GM12864 (cell line): ENCODE measurements at regions not wholly inside any gene's neighbourhood (a gene's known extent, or its start where the extent isn't known, plus 50 kb on each side); places are given as distances from the start of the nearest gene placed in this dataset.
"Not testable (repeated sequence)": the region's sequence is repeated elsewhere in the genome, so short reads cannot be mapped to it uniquely, and the experiment has no call there.

Experiments used
- DNase-seq: peaks from one replicate; pipeline ENCODE4 v3.0.0-alpha.2; 2011; ENCODE audit warnings: low read depth
- H3K4me3 ChIP-seq: 2 replicates; pipeline ENCODE4 v1.5.1; 2011; ENCODE audit warnings: mild to moderate bottlenecking, low read depth, low read length, control low read depth
- TF ChIP-seq, protein P1 (sequence below): IDR thresholded peaks from 2 replicates; pipeline ENCODE4 v1.5.1; 2011; ENCODE audit warnings: low read depth, mild to moderate bottlenecking, moderate library complexity, low read length, control low read depth, inconsistent platforms; ENCODE audit errors: missing control alignments

- TF ChIP-seq, protein P1, sequence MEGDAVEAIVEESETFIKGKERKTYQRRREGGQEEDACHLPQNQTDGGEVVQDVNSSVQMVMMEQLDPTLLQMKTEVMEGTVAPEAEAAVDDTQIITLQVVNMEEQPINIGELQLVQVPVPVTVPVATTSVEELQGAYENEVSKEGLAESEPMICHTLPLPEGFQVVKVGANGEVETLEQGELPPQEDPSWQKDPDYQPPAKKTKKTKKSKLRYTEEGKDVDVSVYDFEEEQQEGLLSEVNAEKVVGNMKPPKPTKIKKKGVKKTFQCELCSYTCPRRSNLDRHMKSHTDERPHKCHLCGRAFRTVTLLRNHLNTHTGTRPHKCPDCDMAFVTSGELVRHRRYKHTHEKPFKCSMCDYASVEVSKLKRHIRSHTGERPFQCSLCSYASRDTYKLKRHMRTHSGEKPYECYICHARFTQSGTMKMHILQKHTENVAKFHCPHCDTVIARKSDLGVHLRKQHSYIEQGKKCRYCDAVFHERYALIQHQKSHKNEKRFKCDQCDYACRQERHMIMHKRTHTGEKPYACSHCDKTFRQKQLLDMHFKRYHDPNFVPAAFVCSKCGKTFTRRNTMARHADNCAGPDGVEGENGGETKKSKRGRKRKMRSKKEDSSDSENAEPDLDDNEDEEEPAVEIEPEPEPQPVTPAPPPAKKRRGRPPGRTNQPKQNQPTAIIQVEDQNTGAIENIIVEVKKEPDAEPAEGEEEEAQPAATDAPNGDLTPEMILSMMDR: no peak
- no peak overlapping the region for H3K4me3 ChIP-seq
- DNase-seq: no peak
Observed at GRCh38 chr7:111647881-111648280, 85.6 kb upstream of the IMMP2L start.

DNA sequence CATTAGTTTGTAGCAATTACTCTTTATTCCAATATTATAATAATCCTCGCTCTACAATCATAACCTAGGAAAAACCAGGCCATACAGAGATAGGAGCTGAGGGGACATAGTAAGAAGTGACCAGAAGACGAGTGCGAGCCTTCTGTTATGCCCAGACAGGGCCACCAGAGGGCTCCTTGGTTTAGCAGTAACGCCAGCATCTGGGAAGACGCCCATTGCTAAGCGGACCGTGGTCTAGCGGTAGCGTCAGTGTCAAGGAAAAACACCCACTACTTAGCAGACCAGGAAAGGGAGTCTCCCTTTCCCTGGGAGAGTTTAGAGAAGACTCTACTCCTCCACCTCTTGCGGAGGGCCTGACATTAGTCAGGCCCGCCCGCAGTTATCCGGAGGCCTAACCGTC lies 82.3 kb upstream of the IMMP2L start:
- not testable (repeated sequence) for H3K4me3 ChIP-seq, DNase-seq

GRCh38 chr7:111642373-111642772 lies 80.1 kb upstream of the IMMP2L start:
- no peak for DNase-seq
- no peak overlapping the region for H3K4me3 ChIP-seq
- TF ChIP-seq, protein P1: no peak

More for the DNA sequence above, 82.3 kb upstream of the IMMP2L start:
- TF ChIP-seq, protein P1: peak; percentile 23

DNA sequence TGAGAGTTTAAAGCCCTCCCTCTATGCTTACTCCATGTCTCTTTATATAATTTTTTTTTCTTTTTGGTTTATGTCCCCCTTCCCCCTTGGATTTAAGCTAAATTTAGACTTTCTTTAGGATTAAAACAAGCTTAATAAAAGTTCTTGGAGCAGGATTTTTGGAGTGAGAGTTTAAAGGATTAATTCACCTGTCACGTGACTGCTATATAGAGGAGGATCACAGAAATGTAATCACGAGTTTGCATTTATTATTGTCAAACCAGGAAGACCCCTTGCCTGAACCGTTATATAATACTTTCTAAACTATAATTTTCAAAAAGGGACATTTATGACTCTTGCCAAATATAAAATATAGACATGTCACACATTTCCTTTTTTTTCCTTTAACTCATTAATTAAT lies 78.1 kb upstream of the IMMP2L start:
- no peak for DNase-seq

GRCh38 chr7:111639934-111640333 lies 77.6 kb upstream of the IMMP2L start:
- TF ChIP-seq, protein P1: no peak
- no peak for DNase-seq
- no peak overlapping the region for H3K4me3 ChIP-seq

More for the DNA sequence above, 78.1 kb upstream of the IMMP2L start:
- TF ChIP-seq, protein P1: no peak
- no peak overlapping the region for H3K4me3 ChIP-seq

GRCh38 chr7:111638078-111638477 lies 75.8 kb upstream of the IMMP2L start:
- DNase-seq: no peak
- H3K4me3 ChIP-seq: no peak overlapping the region
- TF ChIP-seq, protein P1: no peak

DNA sequence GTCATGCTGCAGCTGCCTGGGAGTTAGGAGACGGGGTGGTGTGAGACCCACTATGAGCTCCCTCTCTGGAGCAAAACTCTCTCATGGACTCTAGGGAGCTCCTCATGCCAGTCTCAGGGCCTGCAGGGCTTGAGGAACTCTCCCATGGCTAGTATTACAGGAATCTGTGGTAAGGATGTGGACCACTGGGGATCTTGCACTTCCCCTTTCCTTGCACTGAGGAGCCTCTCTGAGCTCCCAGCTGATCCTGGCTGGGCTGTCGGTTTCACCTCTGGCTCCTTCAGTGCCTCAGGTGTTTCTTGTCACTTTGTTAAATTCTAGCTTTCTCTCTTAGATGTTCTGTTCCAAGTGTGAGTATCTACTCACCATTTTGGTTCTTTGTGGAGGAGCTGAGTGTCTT lies 71.6 kb upstream of the IMMP2L start:
- DNase-seq: no peak
- no peak overlapping the region for H3K4me3 ChIP-seq
- TF ChIP-seq, protein P1: no peak
